ENCODE measurements at regions not wholly inside any gene's neighbourhood (a gene's known extent, or its start where the extent isn't known, plus 50 kb on each side); places are given as distances from the start of the nearest gene placed in this dataset.
"Not testable (repeated sequence)": the region's sequence is repeated elsewhere in the genome, so short reads cannot be mapped to it uniquely, and the experiment has no call there.

DNA sequence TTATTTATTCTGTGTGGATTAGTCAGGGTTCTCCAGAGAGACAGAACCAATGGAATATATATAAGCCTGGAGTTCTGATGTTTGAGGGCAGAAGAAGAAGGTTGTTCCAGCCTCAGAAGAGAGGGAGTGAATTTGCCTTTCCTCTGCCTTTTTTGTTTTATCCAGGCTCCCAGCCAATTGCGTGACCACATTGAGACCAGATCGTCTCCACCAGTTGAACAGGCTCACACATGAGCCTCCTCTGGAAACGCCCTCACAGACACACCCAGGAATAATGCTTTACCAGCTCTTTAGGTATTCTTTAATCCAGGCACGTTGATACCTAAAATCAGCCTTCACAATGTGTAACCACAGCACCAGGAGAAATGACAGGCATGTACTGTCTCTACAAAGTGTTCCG, 923.1 kb downstream of the TBL1XR1 start:
- H2AFZ ChIP-seq, result no peak overlapping the region
- H3K27me3 ChIP-seq (replicated peaks; ENCODE audit: insufficient read depth), result no peaks in the 10 kb centered on the region
- no peak overlapping the region for H3K4me2 ChIP-seq (ENCODE audit: unreplicated experiment)
- H3K9me2 ChIP-seq (ENCODE audit: insufficient read depth), result no peaks in the 10 kb centered on the region
- DNase-seq, result no peak
- H3K9ac ChIP-seq, result no peak overlapping the region
- 35 to 36% methylated on average over 5 of the region's 5 CpGs for WGBS, 2 experiments (ENCODE audit: low coverage in 1 of 2, low lambda C conversion rate in 2 of 2, missing lambda C conversion rate in 2 of 2)
- in situ Hi-C loops (cut with MboI), result no loop called here
- no peaks in the 10 kb centered on the region for H4K20me1 ChIP-seq (ENCODE audit: insufficient read depth)
- no peaks in the 10 kb centered on the region for H3F3A ChIP-seq (ENCODE audit: insufficient read depth)
- no peaks in the 10 kb centered on the region for H3K79me2 ChIP-seq (ENCODE audit: insufficient read depth)
- TF ChIP-seq EZH2 (IDR thresholded peaks at IDR 0.05; ENCODE audit: insufficient read depth, poor library complexity, severe bottlenecking), result no peak
- no peak for TF ChIP-seq EZH2phosphoT487 (IDR thresholded peaks at IDR 0.05; ENCODE audit: insufficient read depth, low read depth)
- H3K9me3 ChIP-seq (ENCODE audit: low read depth), result no peaks in the 10 kb centered on the region
- no peak overlapping the region for H3K4me3 ChIP-seq
- H3K36me3 ChIP-seq (ENCODE audit: low read depth), result no peaks in the 10 kb centered on the region
- H3K27ac ChIP-seq, result no peak overlapping the region
- H3K4me1 ChIP-seq (ENCODE audit: insufficient read depth), result no peaks in the 10 kb centered on the region

DNA sequence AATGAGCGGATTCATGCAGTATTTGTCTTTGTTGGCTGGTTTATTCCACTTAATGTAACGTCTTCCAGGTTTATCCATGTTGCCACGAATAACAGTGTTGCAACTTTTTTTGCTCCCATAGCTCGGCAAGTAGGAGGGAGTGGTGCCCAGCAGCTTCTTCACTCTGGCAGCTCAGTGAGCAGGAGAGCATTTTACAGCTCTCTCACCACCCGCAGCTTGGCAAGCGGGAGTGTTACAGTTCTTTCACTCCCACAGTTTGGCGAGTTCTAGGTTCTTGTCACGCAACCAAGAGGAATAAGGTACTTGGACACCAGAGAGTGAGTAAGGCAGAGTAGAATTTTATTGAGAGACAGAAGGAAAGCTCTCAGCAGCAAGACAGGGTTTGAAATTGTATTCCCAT, 935.2 kb downstream of the TBL1XR1 start:
- Histone ChIP-seq H3K79me2 (ENCODE audit: insufficient read depth) (no peaks in the 10 kb centered on the region), H2AFZ (peak overlapping the region; percentile 70), H3K9ac (peak overlapping the region; percentile 41; the same call in 1 of the 2 replicates), H3K36me3 (ENCODE audit: low read depth) (no peaks in the 10 kb centered on the region), H3K4me2 (ENCODE audit: unreplicated experiment) (peak overlapping the region; percentile 52), H3K27ac (peak overlapping the region; percentile 50), H3K27me3 (replicated peaks; ENCODE audit: insufficient read depth) (no peaks in the 10 kb centered on the region), H4K20me1 (ENCODE audit: insufficient read depth) (no peaks in the 10 kb centered on the region), H3K4me3 (peak overlapping the region; percentile 43), H3K9me2 (ENCODE audit: insufficient read depth) (no peaks in the 10 kb centered on the region), H3K4me1 (ENCODE audit: insufficient read depth) (no peaks in the 10 kb centered on the region), H3K9me3 (ENCODE audit: low read depth) (peaks cover 4% of the 10 kb centered on the region), H3F3A (ENCODE audit: insufficient read depth) (no peaks in the 10 kb centered on the region)
- 8 to 11% methylated on average over 8 of the region's 8 CpGs for WGBS, 2 experiments (ENCODE audit: low coverage in 1 of 2, low lambda C conversion rate in 2 of 2, missing lambda C conversion rate in 2 of 2)
- in situ Hi-C loops (cut with MboI), result no loop called here
- TF ChIP-seq EZH2 (IDR thresholded peaks at IDR 0.05; ENCODE audit: insufficient read depth, poor library complexity, severe bottlenecking) (no peak), EZH2phosphoT487 (IDR thresholded peaks at IDR 0.05; ENCODE audit: insufficient read depth, low read depth) (no peak)
- peak; percentile 83 for DNase-seq

DNA sequence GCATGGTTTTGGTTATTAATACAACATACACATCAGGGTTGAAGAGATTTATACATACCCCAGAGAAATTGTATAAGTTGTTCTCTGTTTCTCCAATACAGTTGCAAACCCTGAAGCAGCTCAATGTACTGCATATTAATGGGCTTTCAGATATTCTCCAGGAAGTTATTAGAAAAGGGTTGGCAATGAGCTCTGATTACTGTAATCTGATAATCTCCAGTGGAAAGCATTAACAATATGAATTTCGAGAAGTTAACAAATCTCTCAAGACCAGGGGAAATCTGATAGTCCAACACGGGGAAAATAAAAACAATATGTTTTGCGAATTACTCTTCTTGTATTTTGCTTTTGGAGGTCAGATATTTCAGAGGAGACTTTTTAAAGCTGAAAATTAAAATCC, 950.1 kb downstream of the TBL1XR1 start:
- Histone ChIP-seq H3K27me3 (replicated peaks; ENCODE audit: insufficient read depth) (no peaks in the 10 kb centered on the region), H3K9me2 (ENCODE audit: insufficient read depth) (no peaks in the 10 kb centered on the region; the same call in 1 of the 2 replicates), H3K9ac (no peak overlapping the region), H3K4me3 (no peak overlapping the region), H3F3A (ENCODE audit: insufficient read depth) (no peaks in the 10 kb centered on the region), H3K79me2 (ENCODE audit: insufficient read depth) (no peaks in the 10 kb centered on the region), H4K20me1 (ENCODE audit: insufficient read depth) (no peaks in the 10 kb centered on the region), H3K4me2 (ENCODE audit: unreplicated experiment) (no peak overlapping the region), H3K4me1 (ENCODE audit: insufficient read depth) (no peaks in the 10 kb centered on the region), H2AFZ (0 out of 2 replicates have a peak overlapping the region, but pooled peaks have one; percentile 3), H3K9me3 (ENCODE audit: low read depth) (no peaks in the 10 kb centered on the region), H3K36me3 (ENCODE audit: low read depth) (no peaks in the 10 kb centered on the region), H3K27ac (no peak overlapping the region)
- in situ Hi-C loops (cut with MboI), result no loop called here
- no peak for DNase-seq
- WGBS, 2 experiments (ENCODE audit: low coverage in 1 of 2, low lambda C conversion rate in 2 of 2, missing lambda C conversion rate in 2 of 2), result 20 to 28% methylated on average over 3 of the region's 3 CpGs
- TF ChIP-seq EZH2phosphoT487 (IDR thresholded peaks at IDR 0.05; ENCODE audit: insufficient read depth, low read depth) (no peak), EZH2 (IDR thresholded peaks at IDR 0.05; ENCODE audit: insufficient read depth, poor library complexity, severe bottlenecking) (no peak)

DNA sequence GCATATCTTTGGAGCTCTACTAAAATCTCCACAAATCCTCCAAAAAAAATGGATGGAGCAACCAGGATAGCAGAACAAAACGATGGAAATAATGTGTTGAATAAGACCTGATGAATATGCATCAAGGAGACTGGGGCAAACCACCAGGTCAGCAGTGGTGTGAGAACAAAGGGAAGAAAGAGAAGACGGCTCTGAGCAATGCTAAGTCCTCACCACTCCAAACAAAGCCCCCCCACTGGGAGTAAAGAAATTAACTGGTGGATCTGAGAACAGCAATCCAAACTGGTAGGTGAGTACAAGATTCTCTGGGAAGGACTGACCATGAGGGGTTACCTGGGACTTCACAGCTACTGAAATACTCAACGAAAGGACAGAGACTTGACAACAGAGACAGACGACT, 977.3 kb downstream of the TBL1XR1 start:
- WGBS, 2 experiments (ENCODE audit: low coverage in 1 of 2, low lambda C conversion rate in 2 of 2, missing lambda C conversion rate in 2 of 2), result 31 to 33% methylated on average over 4 of the region's 4 CpGs
- Histone ChIP-seq H3K27ac (no peak overlapping the region), H3K4me3 (no peak overlapping the region), H3F3A (ENCODE audit: insufficient read depth) (no peaks in the 10 kb centered on the region), H3K27me3 (replicated peaks; ENCODE audit: insufficient read depth) (no peaks in the 10 kb centered on the region), H3K9me2 (ENCODE audit: insufficient read depth) (no peaks in the 10 kb centered on the region), H3K36me3 (ENCODE audit: low read depth) (no peaks in the 10 kb centered on the region), H3K9me3 (ENCODE audit: low read depth) (no peaks in the 10 kb centered on the region), H3K4me2 (ENCODE audit: unreplicated experiment) (no peak overlapping the region), H2AFZ (no peak overlapping the region), H3K9ac (no peak overlapping the region), H4K20me1 (ENCODE audit: insufficient read depth) (no peaks in the 10 kb centered on the region), H3K4me1 (ENCODE audit: insufficient read depth) (no peaks in the 10 kb centered on the region), H3K79me2 (ENCODE audit: insufficient read depth) (no peaks in the 10 kb centered on the region)
- no peak for TF ChIP-seq EZH2phosphoT487 (IDR thresholded peaks at IDR 0.05; ENCODE audit: insufficient read depth, low read depth)
- no peak for DNase-seq
- in situ Hi-C loops (cut with MboI), result no loop called here

DNA sequence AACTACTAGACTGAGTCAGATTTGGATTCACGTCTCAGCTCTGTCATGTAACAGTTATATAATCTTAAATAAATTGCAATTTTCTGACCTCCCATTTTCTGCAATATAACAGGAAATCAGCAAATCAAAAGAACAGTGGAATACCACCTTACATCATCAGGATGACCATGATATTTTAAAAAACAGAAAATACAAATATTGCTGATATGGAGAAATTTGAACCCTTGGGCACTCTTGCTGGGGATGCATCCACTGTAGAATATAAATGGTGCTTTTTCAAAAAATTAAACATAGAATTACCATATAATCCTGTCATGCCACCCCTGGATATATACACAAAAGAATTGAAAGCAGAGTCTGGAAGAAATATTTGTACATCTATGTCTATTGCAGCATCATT, 982.5 kb downstream of the TBL1XR1 start:
- H3K4me1 ChIP-seq (ENCODE audit: insufficient read depth), result no peaks in the 10 kb centered on the region
- H3F3A ChIP-seq (ENCODE audit: insufficient read depth), result no peaks in the 10 kb centered on the region
- in situ Hi-C loops (cut with MboI), result no loop called here
- TF ChIP-seq EZH2phosphoT487 (IDR thresholded peaks at IDR 0.05; ENCODE audit: insufficient read depth, low read depth) (no peak), EZH2 (IDR thresholded peaks at IDR 0.05; ENCODE audit: insufficient read depth, poor library complexity, severe bottlenecking) (no peak)
- no peaks in the 10 kb centered on the region for H3K79me2 ChIP-seq (ENCODE audit: insufficient read depth)
- H3K36me3 ChIP-seq (ENCODE audit: low read depth), result no peaks in the 10 kb centered on the region
- H2AFZ ChIP-seq, result no peak overlapping the region
- H3K9me2 ChIP-seq (ENCODE audit: insufficient read depth), result no peaks in the 10 kb centered on the region
- 51 to 69% methylated on average over 1 of the region's 1 CpG for WGBS, 2 experiments (ENCODE audit: low coverage in 1 of 2, low lambda C conversion rate in 2 of 2, missing lambda C conversion rate in 2 of 2)
- no peak overlapping the region for H3K9ac ChIP-seq
- H3K4me3 ChIP-seq, result no peak overlapping the region
- no peak overlapping the region for H3K27ac ChIP-seq
- no peak overlapping the region for H3K4me2 ChIP-seq (ENCODE audit: unreplicated experiment)
- DNase-seq, result no peak
- H3K27me3 ChIP-seq (replicated peaks; ENCODE audit: insufficient read depth), result no peaks in the 10 kb centered on the region
- H3K9me3 ChIP-seq (ENCODE audit: low read depth), result no peaks in the 10 kb centered on the region
- H4K20me1 ChIP-seq (ENCODE audit: insufficient read depth), result no peaks in the 10 kb centered on the region

DNA sequence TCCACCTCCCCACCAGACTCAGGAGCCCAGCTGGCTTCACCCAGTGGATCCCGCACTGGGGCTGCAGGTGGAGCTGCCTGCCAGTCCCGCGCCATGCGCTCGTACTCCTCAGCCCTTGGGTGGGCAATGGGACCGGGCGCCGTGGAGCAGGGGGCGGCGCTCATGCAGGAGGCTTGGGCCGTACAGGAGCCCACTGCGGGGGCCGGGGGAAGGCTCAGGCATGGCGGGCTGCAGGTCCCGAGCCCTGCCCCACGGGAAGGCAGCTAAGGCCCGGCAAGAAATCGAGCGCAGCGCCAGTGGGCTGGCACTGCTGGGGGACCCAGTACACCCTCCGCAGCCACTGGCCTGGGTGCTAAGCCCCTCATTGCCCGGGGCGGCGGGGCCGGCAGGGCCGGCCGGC, 984.0 kb downstream of the TBL1XR1 start:
- H3K79me2 ChIP-seq (ENCODE audit: insufficient read depth); H3K9me2 ChIP-seq (ENCODE audit: insufficient read depth); H3K4me1 ChIP-seq (ENCODE audit: insufficient read depth); H3F3A ChIP-seq (ENCODE audit: insufficient read depth); H3K27me3 ChIP-seq (replicated peaks; ENCODE audit: insufficient read depth); DNase-seq; H4K20me1 ChIP-seq (ENCODE audit: insufficient read depth); H3K9me3 ChIP-seq (ENCODE audit: low read depth); H3K4me2 ChIP-seq (ENCODE audit: unreplicated experiment); in situ Hi-C loops (cut with MboI); H3K4me3 ChIP-seq; H3K9ac ChIP-seq; H3K27ac ChIP-seq; H3K36me3 ChIP-seq (ENCODE audit: low read depth); H2AFZ ChIP-seq: not testable (repeated sequence)
- 85 to 95% methylated on average over 13 to 24 of the region's 27 CpGs for WGBS, 2 experiments (ENCODE audit: low coverage in 1 of 2, low lambda C conversion rate in 2 of 2, missing lambda C conversion rate in 2 of 2)
